GM04503 (cell line): ENCODE measurements at regions not wholly inside any gene's neighbourhood (a gene's known extent, or its start where the extent isn't known, plus 50 kb on each side); places are given as distances from the start of the nearest gene placed in this dataset.
"Not testable (repeated sequence)": the region's sequence is repeated elsewhere in the genome, so short reads cannot be mapped to it uniquely, and the experiment has no call there.

Experiments used
- DNase-seq: peaks from one replicate; pipeline ENCODE4 v3.0.0-alpha.2; 2012; ENCODE audit warnings: low read depth

DNA sequence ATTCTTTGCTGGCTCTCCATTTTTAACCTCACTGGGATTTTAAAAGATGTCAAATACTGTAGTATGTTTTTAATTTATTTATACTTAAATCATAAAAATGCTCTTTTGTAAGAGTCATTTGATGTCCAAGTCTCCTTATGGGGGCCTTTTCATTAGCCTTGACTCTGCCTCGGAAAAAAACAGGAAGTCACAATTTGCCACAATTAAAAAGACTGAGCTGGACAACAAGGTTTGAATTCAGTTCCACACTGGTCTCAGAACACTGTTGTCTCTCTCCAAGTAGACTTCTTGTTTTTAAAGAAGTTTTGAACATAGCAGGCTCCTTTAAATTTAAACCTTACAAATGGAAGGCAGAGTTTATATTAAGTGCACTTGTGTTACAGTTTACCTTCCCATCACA, 444.2 kb downstream of the ACTL7B start:
- no peak for DNase-seq

DNA sequence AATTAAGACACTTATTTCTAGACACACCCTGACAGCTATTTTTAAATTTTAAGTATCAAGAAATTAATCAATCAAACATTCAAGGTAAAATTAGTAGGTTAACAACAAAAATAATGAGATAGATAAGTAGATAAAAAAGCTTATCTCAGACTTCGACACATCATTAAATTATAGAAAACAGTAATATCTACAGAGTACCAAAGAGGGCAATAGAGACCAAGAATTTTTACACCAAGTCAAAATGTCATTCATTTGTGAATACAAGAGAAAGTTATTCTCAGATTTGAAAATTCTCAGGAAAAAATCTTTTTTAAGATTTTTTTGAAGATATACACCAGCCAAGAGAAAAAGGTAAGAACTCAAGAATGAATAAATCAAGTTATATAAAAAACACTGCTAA, 445.6 kb downstream of the ACTL7B start:
- no peak for DNase-seq

DNA sequence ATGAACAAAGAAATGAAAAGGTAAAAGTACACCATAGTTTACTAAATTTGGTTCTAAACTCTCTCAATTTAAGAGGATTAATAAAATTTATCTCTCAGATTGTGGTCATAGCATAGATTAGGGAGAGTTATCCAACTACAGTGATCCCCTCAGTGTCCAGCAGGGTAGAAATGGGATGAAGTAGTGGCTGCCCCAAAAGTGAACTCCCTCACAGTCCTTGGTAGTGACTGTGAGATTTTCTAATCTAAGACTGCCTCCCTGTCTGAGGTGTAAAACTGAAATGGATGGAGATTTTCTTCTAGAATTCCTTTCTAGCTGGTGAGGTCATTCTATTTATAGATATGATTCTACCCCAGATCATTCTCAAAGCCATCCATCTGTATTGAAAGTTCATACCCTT, 455.5 kb downstream of the ACTL7B start:
- DNase-seq, result no peak

DNA sequence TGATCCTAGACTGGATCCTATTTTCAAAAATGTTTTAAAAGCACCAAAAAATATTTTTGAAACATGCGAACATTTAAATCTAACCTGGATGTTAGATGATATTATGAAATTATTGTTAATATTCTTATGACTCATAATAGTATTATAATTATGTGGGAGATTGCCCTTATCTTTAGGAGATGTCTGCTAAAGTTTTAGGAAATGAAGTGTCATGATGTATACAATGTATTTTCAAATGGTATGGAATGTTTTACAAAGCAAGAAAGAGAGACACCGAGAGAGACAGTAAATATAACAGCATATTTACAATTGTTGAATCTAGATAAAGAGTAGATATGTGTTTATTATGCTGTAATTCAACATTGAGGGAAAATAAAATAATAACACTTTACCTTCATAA, 455.9 kb downstream of the ACTL7B start:
- DNase-seq, result no peak

DNA sequence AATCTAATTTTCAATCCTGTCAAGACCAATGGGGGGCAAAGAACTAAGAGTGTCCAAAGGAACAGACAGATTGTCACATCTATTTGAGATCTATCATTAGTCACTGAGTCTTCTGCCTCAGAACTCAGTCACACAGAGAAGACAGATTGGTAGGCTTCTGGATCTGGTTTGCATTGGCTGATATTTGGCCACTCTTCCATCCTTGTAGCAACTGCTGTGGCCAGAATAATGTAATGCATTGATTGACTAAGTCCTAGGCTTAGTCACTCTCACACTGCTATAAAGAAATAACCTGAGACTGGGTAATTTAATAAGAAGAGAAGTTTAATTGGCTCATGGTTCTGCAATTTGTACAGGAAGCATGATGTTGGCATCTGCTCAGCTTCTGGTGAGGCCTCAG, 458.5 kb downstream of the ACTL7B start:
- DNase-seq, result no peak

DNA sequence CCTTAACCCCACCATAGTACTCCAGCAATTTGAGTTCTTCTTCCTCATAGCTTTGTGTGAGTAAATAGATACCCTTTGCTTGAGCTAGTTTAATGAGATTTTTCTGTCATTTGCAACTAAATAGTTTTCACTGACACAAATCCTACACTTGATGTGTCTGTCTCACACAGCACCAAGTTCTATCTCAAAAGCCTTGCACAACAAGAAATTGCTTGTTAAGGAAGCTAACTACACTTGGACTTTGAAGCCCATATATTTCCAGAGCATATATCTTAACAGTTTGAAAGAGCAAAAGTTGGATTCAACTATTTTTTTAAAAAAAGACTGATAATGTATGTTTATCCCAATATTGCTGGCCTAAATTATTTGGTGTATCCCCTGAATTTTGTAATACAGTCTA, 459.2 kb downstream of the ACTL7B start:
- no peak for DNase-seq

DNA sequence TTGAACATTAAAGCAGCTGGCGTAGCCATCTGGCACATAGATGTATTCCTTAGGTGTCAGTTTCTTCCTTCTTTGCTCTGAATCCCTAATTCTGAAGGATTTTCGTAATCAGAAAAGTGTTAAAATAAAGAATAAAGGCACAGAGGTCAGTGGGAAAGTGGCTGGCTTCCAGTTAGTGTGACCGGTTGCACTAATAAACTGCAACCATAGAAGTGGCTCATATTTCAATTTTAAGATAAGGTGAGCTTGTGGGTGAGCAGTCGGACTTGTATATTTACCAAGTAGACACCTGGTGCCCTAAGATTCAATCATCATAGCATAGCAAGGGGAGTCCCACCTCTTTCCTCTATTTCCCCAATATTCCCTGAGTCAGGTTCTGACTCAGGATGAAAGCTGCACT, 459.6 kb downstream of the ACTL7B start:
- no peak for DNase-seq

DNA sequence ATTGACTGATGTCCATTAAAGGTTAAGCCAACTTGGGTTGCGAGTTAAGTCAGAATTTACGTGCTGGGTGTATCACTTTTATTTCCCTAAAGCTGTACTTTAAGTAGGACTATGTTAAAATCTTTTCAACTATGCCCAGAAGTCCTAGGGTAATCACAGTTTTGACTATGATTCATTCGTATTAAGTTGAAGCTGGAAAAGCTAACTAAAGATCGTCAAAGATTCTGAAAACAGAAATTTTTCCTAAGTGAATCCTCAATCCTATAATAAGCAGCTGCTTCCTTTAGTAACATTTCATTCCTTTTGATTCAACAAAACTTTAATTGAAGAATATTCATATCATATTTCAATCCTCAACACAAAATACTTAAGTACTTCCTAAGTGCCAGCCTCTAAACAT, 460.4 kb downstream of the ACTL7B start:
- DNase-seq, result no peak

DNA sequence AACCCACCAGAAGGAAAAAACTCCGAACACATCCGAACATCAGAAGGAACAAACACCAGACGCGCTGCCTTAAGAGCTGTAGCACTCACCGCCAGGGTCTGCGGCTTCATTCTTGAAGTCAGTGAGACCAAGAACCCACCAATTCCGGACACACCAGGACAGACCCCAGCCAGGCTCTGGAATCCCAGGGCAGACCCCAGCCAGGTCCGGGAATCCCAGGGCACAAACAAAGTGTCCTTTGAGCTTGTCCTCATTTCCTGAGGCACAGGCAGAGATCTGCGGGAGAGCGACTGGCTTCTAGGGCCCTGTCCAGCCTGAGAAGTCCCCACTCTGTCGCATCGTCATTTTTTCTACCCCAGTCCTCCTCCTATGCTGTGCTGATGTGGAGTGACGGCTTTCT, 461.1 kb downstream of the ACTL7B start:
- no peak for DNase-seq

DNA sequence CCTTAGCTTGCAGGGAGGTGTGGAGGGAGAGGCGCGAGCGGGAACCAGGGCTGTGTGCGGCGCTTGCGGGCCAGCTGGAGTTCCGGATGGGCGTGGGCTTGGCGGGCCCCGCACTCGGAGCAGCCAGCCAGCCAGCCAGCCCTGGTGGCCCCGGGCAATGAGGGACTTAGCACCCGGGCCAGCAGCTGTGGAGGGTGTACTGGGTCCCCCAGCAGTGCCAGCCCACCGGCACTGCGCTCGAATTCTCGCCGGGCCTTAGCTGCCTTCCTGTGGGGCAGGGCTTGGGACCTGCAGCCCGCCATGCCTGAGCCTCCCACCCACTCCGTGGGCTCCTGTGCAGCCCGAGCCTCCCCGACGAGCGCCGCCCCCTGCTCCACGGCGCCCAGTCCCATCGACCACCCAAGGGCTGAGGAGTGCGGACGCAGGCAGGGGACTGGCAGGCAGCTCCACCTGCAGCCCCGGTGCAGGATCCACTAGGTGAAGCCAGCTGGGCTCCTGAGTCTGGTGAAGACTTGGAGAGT, 462.2 kb downstream of the ACTL7B start:
- DNase-seq, result not testable (repeated sequence)

DNA sequence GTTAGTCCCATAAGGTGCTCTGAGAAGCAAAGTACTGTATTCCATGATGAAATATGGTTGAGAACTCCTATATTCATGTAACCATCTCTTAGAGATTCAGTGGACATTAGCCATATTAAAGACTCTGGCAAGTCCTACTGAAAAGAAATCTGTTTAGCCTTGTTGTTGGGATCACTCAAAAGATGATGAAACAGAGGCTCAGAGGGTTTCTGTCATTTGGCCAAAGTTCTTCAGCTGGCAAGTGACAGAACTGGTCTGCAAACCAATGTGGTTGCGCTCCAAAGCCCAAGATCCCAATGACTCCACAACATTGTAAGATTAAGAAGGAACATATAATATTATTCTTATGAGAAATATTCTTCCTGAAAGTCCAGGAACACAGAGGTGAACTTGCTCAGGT, 462.9 kb downstream of the ACTL7B start:
- no peak for DNase-seq

DNA sequence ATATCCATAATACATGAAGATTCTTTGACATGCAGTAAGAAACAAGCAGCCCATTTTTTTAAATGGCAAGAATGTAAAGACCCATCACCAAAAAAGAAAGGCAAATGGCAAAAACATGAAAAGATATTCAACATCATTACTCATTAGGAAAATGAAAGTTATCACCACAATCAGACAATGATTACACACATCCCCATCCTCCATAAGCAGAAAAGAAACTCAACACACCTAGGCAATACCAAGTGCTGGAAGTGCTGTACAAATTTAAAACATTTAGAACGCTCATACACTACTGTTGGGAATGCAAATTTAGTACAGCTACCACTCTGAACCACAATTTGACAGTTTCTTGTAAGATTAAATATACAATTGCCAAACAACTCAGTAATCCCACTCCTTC, 466.7 kb downstream of the ACTL7B start:
- no peak for DNase-seq

DNA sequence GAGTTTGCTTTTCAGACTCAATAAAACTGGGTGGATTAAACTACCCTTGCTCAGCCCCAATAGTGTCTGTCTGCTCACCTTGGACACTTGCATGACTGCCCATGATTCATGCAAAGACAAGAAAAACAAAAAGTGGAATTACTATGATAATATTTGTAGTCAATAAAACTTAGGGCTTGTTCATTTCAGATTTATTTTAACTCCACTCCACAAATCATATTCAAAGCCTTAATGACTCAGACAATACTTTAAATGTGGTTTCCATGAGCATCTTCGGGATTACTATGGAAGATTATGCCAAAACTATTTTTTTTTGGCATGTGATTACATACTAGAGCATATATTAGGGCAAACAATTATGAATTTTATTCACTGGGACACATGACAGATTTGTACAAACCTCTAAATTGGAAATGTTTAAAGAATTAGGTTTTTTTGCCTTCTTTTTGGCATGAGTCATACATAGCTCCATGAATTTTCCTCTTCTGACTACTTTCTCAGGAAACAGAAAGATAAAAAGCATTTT, 468.9 kb downstream of the ACTL7B start:
- peak; percentile 89 for DNase-seq

DNA sequence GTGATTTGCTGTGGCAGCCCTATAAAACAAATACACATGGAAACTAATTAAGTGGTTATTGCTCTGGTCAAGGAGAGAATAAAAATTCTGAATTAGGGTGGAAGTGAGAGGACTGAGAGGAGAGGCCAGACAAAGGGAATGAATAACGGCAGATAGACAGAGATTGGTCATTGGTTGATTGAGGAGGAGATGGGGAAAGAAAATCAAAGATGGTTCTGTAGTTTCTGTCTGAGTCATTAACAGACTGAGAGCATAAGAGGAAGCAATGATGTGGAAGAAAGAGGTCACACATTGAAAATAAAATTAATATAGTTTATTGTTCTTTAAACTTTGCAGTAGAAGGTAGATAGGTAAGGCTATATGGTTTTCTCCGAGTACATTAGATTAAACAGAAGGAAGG, 469.8 kb downstream of the ACTL7B start:
- DNase-seq, result no peak

DNA sequence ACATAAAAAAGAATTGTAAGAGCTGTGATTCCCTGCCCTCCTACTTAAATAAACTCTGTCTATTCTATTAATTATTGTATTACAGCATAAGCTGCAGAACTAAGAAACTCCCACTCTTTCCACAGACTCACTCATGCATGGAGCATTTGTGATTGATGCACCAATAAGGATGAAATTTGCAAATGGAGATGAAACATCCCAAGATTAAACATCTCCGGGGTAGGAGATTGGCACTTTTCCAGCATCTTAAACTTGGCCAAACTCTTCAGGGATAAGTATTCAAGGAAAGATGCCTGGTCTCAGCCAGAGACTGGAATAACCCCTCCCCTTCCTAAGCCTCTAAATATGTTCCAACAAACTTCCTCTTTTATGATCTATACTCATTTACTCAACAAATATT, 472.0 kb downstream of the ACTL7B start:
- no peak for DNase-seq

DNA sequence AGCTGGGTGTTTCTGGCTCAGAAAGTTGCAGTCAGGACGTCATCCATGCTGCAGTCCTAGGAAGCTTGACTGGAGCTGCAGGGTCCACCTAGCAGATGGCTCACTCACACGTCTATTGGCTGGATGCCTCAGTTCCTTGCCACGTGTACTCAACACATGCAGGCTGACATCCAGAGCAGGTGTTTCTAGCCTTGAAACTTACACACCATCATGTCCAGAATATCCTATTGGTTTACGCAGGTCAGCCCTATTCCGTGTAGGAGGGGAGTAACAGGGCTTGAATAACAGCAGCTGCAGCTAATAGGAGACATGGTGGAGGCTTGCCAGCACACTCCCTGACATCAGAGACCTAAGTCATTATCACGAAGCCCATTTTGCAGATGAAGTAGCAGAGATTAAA, 473.5 kb downstream of the ACTL7B start:
- DNase-seq, result no peak

DNA sequence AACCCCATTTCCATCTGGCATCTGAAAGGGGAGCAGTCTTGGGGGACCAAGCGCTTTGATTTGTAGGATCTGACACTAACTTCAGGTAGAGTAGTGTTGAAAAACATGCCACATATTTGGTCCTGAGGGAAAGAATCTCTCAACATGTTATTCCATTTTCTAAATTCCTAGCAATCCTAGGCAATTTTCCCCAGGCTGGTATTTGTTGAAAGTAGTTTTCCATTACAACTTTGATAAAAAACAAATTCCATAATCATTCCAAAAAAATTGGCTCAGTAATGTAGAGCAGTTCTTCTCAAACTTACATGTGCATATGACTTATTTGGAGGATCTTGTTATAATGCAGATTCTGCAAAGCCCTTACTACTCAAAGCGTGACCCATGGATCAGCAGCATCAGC, 477.9 kb downstream of the ACTL7B start:
- DNase-seq, result no peak

DNA sequence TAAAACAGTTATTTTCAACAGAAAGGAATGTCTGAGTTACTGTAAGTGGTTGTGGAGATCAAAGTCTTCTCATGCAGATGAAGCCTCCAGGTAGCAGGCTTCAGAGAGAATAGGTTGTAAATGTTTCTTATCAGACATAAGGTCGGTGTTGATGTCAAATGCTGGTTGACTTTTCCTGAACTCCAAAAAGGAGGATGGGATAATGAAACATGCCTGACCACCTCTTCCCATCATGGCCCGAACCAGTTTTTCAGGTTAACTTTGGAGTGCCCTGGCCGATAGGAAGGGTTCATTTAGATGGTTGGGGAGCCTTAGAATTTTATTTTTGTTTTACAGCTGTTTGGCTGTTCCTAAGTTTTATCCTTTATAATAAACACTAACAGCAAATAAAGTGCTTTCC, 478.4 kb downstream of the ACTL7B start:
- DNase-seq, result no peak

DNA sequence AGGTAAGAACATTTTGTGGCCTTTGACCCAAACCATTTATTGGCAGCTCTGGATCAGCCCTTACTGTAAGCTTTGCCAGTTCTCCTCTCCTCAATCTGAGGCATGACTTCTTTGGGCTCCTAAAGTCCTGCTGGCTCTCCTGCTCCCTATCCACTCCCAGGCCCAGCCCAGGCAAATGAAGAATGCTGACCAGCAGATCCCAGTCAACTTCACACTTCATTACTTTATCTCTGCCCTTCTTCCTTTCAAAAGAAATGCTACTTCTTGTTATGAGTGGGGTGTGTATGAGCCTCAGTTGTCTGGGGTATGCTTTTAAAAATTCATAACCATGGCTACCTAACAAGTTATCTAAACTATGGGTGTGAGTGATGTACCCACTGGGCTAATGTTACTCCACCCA, 479.6 kb downstream of the ACTL7B start:
- no peak for DNase-seq

DNA sequence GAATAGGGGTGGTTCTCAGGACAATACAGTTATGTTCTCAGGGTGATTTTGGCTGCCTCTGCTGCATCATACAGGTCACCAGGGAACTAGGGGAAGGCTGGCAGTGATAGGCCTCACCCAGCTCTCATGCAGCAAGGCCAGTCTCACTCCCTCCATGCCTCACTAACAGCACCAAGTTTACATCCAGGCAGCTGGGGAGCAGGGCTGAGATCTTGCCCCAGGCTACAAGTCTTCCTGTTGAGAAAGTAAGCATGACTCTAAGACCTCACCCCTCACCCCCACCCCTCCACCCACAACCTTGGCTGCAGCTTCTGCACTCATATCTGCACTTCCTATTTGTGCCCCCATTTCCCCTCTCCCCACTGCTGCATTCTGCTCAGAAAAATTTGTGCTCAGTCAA, 481.2 kb downstream of the ACTL7B start:
- no peak for DNase-seq

DNA sequence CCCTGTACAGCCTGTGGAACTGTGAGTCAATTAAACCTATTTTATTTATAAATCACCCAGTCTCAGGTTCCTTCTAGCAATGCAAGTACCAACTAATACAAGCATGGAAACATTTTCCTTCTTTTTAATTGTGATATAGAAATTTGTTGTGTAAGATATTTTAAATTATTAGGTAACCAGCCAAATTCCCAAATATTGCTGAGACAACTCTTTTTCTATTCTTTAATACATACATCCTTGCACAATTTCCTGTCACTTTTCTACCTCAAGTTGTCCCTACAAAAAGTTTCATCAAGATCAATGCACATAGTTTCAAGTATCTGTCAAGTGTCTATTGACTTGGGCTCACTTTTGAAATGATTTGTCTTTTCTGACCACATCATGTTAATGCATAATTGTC, 488.6 kb downstream of the ACTL7B start:
- DNase-seq, result no peak

DNA sequence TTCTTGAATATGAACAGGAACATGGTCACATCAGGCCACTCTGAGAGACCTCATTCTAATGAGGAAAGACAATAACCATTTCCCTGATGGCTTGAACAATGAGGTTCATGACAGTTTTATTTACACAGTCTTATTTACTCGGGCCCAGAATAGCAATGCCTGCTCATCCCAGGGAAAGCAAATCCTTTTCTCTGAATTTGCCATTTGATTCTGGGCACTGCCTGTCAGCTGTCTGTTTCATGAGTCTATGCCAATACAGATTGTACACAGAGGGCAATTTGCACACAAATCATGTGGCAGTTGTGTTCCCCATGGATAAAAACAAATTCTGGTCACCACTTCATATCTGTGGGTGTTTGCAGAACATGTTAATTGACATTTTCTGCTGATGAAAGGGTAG, 492.5 kb downstream of the ACTL7B start:
- no peak for DNase-seq

DNA sequence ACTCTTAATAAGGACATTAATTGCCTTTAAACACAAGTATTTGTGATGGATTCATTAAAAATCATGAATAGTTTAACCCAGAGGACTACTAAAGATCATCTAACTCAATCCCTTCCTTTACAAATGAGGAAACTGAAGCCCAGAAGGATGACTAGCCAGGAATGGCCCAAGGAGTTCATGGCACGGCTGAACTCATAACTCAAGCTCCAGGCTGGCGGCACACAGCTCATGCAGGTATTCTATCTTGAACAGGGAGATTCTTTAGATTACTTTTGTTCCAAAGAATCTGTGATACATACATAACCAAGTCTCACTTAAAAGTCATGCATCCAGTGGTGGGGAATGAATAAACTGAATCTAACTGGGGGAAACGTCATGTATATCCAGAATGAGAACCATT, 495.5 kb downstream of the ACTL7B start:
- no peak for DNase-seq

DNA sequence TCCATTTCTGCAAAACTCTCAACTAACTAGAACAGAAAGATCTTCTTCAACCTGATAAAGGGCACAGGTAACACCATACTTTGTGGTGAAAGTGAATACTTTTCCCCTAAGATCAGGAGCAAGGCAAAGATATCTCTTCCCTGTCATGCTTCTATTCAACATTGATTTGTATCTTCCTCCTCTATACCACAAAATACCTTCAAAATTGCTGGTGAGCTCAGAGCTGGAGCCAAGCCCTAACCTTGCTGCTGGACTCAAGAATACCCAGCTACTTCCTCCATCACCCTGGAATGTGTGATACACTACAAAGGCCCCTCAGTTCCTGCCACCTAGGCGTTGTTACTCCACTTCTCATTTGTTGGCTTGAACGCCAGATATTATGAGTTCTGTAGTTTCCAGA, 499.0 kb downstream of the ACTL7B start:
- no peak for DNase-seq

DNA sequence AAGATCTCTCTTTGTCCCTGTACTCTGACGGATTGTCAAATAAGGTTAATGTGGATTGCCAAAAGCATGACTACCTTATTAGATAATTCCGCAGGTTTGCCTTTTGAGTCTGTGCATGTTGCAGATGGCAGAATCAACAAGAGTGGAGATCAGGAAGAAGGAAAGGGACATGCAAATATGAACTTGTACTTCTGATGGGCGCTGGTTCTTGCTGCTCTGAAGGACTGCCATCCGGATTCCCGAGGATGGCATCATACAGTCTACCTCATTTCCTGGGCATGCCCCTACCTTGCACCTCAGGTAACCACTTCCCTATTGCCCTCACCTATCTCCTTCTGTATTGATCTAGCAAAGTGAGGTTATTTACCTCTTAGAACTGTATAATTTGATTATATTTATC, 504.2 kb downstream of the ACTL7B start:
- no peak for DNase-seq
